Naive thymus-derived CD4-positive, alpha-beta T cell (primary cell): ENCODE measurements at regions not wholly inside any gene's neighbourhood (a gene's known extent, or its start where the extent isn't known, plus 50 kb on each side); places are given as distances from the start of the nearest gene placed in this dataset.

Experiments
- ATAC-seq: fragments of 150-1000 bp; cut with Tn5 transposase; 2 replicates; pipeline ENCODE4 v1.10.0; 2021; ENCODE audit warnings: mild to moderate bottlenecking, moderate library complexity
- CTCF ChIA-PET: fragments of 350-600 bp; sonication (Branson Sonifier 250); formaldehyde crosslinking; loops from one replicate; lab custom pipeline; 2021; ENCODE audit warnings: antibody characterized with exemption; lab: Charles Lee
- POLR2A ChIA-PET: fragments of 350-600 bp; sonication (Branson Sonifier 250); formaldehyde crosslinking; loops from one replicate; lab custom pipeline; 2021; ENCODE audit warnings: antibody characterized with exemption, inconsistent platforms; lab: Charles Lee
- DNase-seq, 9 donors: peaks; one replicate each; pipeline versions ENCODE4 v3.0.0 to v3.0.0-alpha.2; 2020 to 2022; ENCODE audit warnings: mixed read lengths in 1 of 9
- H3K27ac ChIP-seq: one replicate; pipeline ENCODE4 v1.7.0; 2013; ENCODE audit warnings: mild to moderate bottlenecking, low read depth, low read length, moderate library complexity
- H3K27me3 ChIP-seq, 2 donors: one replicate each; pipeline ENCODE4 v1.7.0; 2013; ENCODE audit warnings: low read length in 2 of 2, mild to moderate bottlenecking in 2 of 2, moderate library complexity in 2 of 2; ENCODE audit not compliant: control insufficient read depth in 2 of 2, insufficient read depth in 2 of 2
- H3K36me3 ChIP-seq, 3 experiments: 1 replicate in 2 of 3; 2 replicates in 1 of 3; pipeline ENCODE4 v1.7.0; 2013; ENCODE audit warnings: low read length in 3 of 3, mild to moderate bottlenecking in 3 of 3, moderate library complexity in 1 of 3; ENCODE audit not compliant: insufficient read depth in 3 of 3, control insufficient read depth in 2 of 3
- H3K4me1 ChIP-seq, 2 donors: one replicate each; pipeline ENCODE4 v1.7.0; 2013; ENCODE audit warnings: low read length in 2 of 2, mild to moderate bottlenecking in 2 of 2, moderate library complexity in 1 of 2; ENCODE audit not compliant: control insufficient read depth in 2 of 2, insufficient read depth in 2 of 2
- H3K4me3 ChIP-seq: 2 replicates; pipeline ENCODE4 v1.7.0; 2013; ENCODE audit warnings: mild to moderate bottlenecking, low read length
- H3K9me3 ChIP-seq, 3 experiments: 1 replicate in 2 of 3; 2 replicates in 1 of 3; pipeline ENCODE4 v1.7.0; 2013; ENCODE audit warnings: low read length in 3 of 3; ENCODE audit not compliant: control insufficient read depth in 2 of 3
- H3K27ac Mint-ChIP-seq, 9 donors: one replicate each; pipeline ENCODE4 v1.8.0; 2020 to 2022; ENCODE audit warnings: mixed read lengths in 9 of 9, mild to moderate bottlenecking in 8 of 9, moderate library complexity in 5 of 9, inconsistent platforms in 2 of 9
- H3K27me3 Mint-ChIP-seq, 5 donors: one replicate each; pipeline ENCODE4 v1.8.0; 2021 to 2022; ENCODE audit warnings: mixed read lengths in 5 of 5, mild to moderate bottlenecking in 1 of 5
- H3K36me3 Mint-ChIP-seq, 5 donors: one replicate each; pipeline ENCODE4 v1.8.0; 2020 to 2022; ENCODE audit warnings: mixed read lengths in 5 of 5, mild to moderate bottlenecking in 3 of 5, inconsistent platforms in 1 of 5
- H3K4me1 Mint-ChIP-seq, 7 donors: one replicate each; pipeline ENCODE4 v1.8.0; 2020 to 2022; ENCODE audit warnings: mixed read lengths in 7 of 7, mild to moderate bottlenecking in 3 of 7, inconsistent platforms in 1 of 7
- H3K4me3 Mint-ChIP-seq, 10 donors: one replicate each; pipeline ENCODE4 v1.8.0; 2020 to 2022; ENCODE audit warnings: mild to moderate bottlenecking in 10 of 10, mixed read lengths in 10 of 10, moderate library complexity in 6 of 10, inconsistent platforms in 2 of 10
- H3K9me3 Mint-ChIP-seq, 11 donors: one replicate each; pipeline ENCODE4 v1.8.0; 2020 to 2022; ENCODE audit warnings: mixed read lengths in 11 of 11, mild to moderate bottlenecking in 4 of 11, inconsistent platforms in 1 of 11, moderate library complexity in 1 of 11
- intact Hi-C, 2 donors: fragments of 100-400 bp; cut with micrococcal nuclease; formaldehyde crosslinking; loops; one replicate each; pipeline ENCODE4 v1.15.1; 2023

DNA sequence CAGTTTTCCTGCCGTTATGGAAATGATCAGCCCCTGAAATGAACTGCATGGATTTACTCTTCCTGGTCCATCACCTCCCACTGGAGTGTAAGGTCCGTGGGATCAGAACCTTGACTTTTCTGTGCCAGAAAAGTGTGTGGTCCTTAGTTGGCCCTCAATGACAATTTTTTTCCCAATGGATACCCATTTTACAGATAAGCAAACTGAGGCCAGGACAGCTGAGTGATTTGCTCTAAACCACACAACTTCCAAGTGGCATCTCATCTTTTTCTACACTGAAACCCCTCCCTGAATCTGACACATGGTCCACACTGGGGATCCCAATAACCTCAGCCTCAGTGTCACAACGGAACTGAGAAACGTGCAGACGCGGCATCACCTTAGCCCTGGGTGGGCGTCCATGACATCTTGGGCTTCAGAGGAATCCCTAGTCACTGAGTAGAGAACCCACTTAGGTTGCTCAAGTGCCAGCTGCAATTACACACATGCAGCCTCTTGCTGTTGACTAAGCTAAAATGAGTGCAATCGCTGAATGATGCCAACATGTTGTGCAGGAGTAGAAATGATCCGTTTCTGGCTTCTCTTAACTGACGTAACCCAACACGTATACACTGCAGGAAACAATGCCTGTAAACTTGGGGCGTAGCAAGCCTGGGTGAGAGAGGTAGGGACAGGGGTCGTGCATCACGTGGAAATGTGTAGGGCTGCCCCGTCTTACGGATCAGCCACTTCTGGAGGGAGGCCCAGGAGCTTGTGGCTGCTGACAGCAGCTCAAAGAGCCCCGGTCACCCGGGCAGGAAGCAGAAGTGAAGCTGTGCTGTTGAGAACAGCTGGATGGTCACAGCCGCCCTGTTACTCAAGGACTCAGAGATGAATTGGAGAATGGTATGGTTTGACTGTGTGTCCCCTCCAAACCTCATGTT lies 136.3 kb downstream of the SHANK2 start:
- H3K4me3 ChIP-seq: no peak overlapping the region
- ATAC-seq: no peak
- H3K27ac ChIP-seq: no peak overlapping the region

GRCh38 chr11:71114124-71114851 lies 138.1 kb downstream of the SHANK2 start:
- no peaks in the 10 kb centered on the region for H3K4me1 ChIP-seq
- Mint-ChIP-seq H3K27me3 (peaks cover 2 to 53% (median 16%) of the 10 kb centered on the region in 5 donors), H3K27ac (no peak overlapping the region), H3K36me3 (no peaks in the 10 kb centered on the region), H3K4me1 (no peaks in the 10 kb centered on the region), H3K4me3 (no peak overlapping the region), H3K9me3 (no peaks in the 10 kb centered on the region)
- DNase-seq (no peak), ATAC-seq (no peak)
- POLR2A ChIA-PET: no interaction called here
- CTCF ChIA-PET: no interaction called here
- intact Hi-C loops: no loop called here
- no peak overlapping the region for H3K27ac ChIP-seq
- H3K4me3 ChIP-seq: no peak overlapping the region
- no peaks in the 10 kb centered on the region for H3K9me3 ChIP-seq
- H3K36me3 ChIP-seq: no peaks in the 10 kb centered on the region
- no peaks in the 10 kb centered on the region for H3K27me3 ChIP-seq

More for the DNA sequence above, 136.3 kb downstream of the SHANK2 start:
- no peaks in the 10 kb centered on the region for H3K4me1 ChIP-seq
- Mint-ChIP-seq H3K27me3 (peaks cover 2 to 59% (median 21%) of the 10 kb centered on the region in 5 donors), H3K27ac (no peak overlapping the region), H3K36me3 (no peaks in the 10 kb centered on the region), H3K4me3 (no peak overlapping the region), H3K4me1 (no peaks in the 10 kb centered on the region), H3K9me3 (peaks cover 0 to 2% (median 0%) of the 10 kb centered on the region in 11 donors)
- no peaks in the 10 kb centered on the region for H3K27me3 ChIP-seq
- no peak for DNase-seq
- intact Hi-C loops: no loop called here
- no peaks in the 10 kb centered on the region for H3K9me3 ChIP-seq
- CTCF ChIA-PET: no interaction called here
- POLR2A ChIA-PET: no interaction called here
- H3K36me3 ChIP-seq: no peaks in the 10 kb centered on the region

- Mint-ChIP-seq H3K27ac (no peak overlapping the region), H3K4me3 (no peak overlapping the region), H3K27me3 (peaks cover 2 to 55% (median 12%) of the 10 kb centered on the region in 5 donors), H3K9me3 (no peaks in the 10 kb centered on the region), H3K4me1 (no peaks in the 10 kb centered on the region), H3K36me3 (no peaks in the 10 kb centered on the region)
- no peak overlapping the region for H3K4me3 ChIP-seq
- no peaks in the 10 kb centered on the region for H3K9me3 ChIP-seq
- intact Hi-C loops: no loop called here
- no peaks in the 10 kb centered on the region for H3K27me3 ChIP-seq
- ChIA-PET POLR2A (no interaction called here), CTCF (no interaction called here)
- no peak for DNase-seq
- H3K4me1 ChIP-seq: no peaks in the 10 kb centered on the region
- H3K27ac ChIP-seq: no peak overlapping the region
- H3K36me3 ChIP-seq: no peaks in the 10 kb centered on the region
- no peak for ATAC-seq
These were observed 139.4 kb downstream of the SHANK2 start for GRCh38 chr11:71112990-71113389.

GRCh38 chr11:71112454-71112853 lies 139.9 kb downstream of the SHANK2 start:
- no peak overlapping the region for H3K27ac ChIP-seq
- ATAC-seq: no peak
- H3K27ac Mint-ChIP-seq: no peak overlapping the region
- H3K9me3 Mint-ChIP-seq: no peaks in the 10 kb centered on the region
- intact Hi-C loops: no loop called here
- ChIA-PET CTCF (no interaction called here), POLR2A (no interaction called here)
- H3K36me3 ChIP-seq: no peaks in the 10 kb centered on the region
- H3K4me3 Mint-ChIP-seq: no peak overlapping the region
- no peaks in the 10 kb centered on the region for H3K36me3 Mint-ChIP-seq
- no peak overlapping the region for H3K4me3 ChIP-seq
- no peaks in the 10 kb centered on the region for H3K4me1 ChIP-seq
- H3K27me3 Mint-ChIP-seq: peaks cover 2 to 58% (median 12%) of the 10 kb centered on the region in 5 donors
- H3K9me3 ChIP-seq: no peaks in the 10 kb centered on the region
- DNase-seq: no peak
- no peaks in the 10 kb centered on the region for H3K4me1 Mint-ChIP-seq
- H3K27me3 ChIP-seq: no peaks in the 10 kb centered on the region

DNA sequence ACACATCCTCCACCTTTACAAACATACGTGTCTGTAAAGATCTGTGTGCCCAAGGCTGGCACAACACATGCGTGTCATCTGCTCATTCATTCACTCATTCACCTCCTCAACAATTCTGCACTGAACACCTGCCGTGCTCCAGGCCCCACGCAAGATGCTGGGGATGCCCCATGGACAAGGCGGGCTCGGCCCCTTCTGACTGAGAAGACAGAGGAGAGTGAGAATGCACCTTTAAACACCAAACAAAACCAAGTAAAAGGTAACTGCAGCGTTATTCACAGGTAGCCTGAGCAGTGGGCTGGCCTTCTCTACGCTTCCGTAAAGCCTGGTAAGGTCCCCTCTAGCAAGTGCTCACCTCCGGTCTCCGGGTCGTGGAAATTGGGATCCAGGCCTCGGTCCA lies 142.8 kb downstream of the SHANK2 start:
- Histone ChIP-seq H3K9me3 (no peaks in the 10 kb centered on the region), H3K4me1 (no peaks in the 10 kb centered on the region), H3K36me3 (no peaks in the 10 kb centered on the region), H3K27ac (no peak overlapping the region), H3K27me3 (no peaks in the 10 kb centered on the region), H3K4me3 (no peak overlapping the region)
- ChIA-PET POLR2A (no interaction called here), CTCF (no interaction called here)
- H3K4me1 Mint-ChIP-seq: no peaks in the 10 kb centered on the region
- peaks cover 0 to 50% (median 12%) of the 10 kb centered on the region in 5 donors for H3K27me3 Mint-ChIP-seq
- intact Hi-C loops: no loop called here
- peaks cover 0 to 2% (median 0%) of the 10 kb centered on the region in 11 donors for H3K9me3 Mint-ChIP-seq
- no peaks in the 10 kb centered on the region for H3K36me3 Mint-ChIP-seq
- H3K4me3 Mint-ChIP-seq: no peak overlapping the region
- no peak for ATAC-seq
- no peak for DNase-seq
- no peak overlapping the region for H3K27ac Mint-ChIP-seq

GRCh38 chr11:71109186-71109585 lies 143.2 kb downstream of the SHANK2 start:
- Mint-ChIP-seq H3K27me3 (peaks cover 0 to 47% (median 8%) of the 10 kb centered on the region in 5 donors), H3K27ac (no peak overlapping the region), H3K4me3 (no peak overlapping the region), H3K9me3 (peaks cover 0 to 2% (median 0%) of the 10 kb centered on the region in 11 donors), H3K36me3 (no peaks in the 10 kb centered on the region), H3K4me1 (no peaks in the 10 kb centered on the region)
- DNase-seq (no peak), ATAC-seq (no peak)
- ChIA-PET CTCF (no interaction called here), POLR2A (no interaction called here)
- no peak overlapping the region for H3K27ac ChIP-seq
- intact Hi-C loops: no loop called here
- no peaks in the 10 kb centered on the region for H3K36me3 ChIP-seq
- H3K27me3 ChIP-seq: no peaks in the 10 kb centered on the region
- H3K9me3 ChIP-seq: no peaks in the 10 kb centered on the region
- no peaks in the 10 kb centered on the region for H3K4me1 ChIP-seq
- H3K4me3 ChIP-seq: no peak overlapping the region
